ENCODE measurements at regions not wholly inside any gene's neighbourhood (a gene's known extent, or its start where the extent isn't known, plus 50 kb on each side); places are given as distances from the start of the nearest gene placed in this dataset.

DNA sequence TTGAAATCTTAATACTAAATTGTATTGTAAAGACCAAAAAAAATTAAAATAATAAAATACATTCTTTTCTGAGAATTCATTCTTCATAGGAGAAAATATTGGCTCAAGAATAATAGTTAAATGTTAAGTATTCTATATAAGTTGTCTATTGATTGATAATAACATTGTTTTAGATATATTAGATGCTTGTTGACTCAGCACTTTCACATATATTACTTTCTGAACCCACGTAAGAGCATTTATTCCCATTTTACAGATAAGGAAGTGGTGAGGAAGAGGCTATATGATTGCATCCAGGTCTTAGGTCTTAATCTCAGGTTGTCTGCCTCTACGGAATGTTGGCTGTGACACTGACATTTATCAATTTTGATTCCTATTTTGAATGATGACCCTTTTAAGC is 898.8 kb downstream of the TTLL7 start:
- no peak for TF ChIP-seq POLR2AphosphoS5 (IDR thresholded peaks at IDR 0.05; ENCODE audit: low read length)
- TF ChIP-seq, protein P1, sequence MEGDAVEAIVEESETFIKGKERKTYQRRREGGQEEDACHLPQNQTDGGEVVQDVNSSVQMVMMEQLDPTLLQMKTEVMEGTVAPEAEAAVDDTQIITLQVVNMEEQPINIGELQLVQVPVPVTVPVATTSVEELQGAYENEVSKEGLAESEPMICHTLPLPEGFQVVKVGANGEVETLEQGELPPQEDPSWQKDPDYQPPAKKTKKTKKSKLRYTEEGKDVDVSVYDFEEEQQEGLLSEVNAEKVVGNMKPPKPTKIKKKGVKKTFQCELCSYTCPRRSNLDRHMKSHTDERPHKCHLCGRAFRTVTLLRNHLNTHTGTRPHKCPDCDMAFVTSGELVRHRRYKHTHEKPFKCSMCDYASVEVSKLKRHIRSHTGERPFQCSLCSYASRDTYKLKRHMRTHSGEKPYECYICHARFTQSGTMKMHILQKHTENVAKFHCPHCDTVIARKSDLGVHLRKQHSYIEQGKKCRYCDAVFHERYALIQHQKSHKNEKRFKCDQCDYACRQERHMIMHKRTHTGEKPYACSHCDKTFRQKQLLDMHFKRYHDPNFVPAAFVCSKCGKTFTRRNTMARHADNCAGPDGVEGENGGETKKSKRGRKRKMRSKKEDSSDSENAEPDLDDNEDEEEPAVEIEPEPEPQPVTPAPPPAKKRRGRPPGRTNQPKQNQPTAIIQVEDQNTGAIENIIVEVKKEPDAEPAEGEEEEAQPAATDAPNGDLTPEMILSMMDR (IDR thresholded peaks at IDR 0.05 in 2 of 3, conservative IDR thresholded peaks at IDR 0.05 in 1 of 3; ENCODE audit: control insufficient read depth in 2 of 3, extremely low read depth in 1 of 3, insufficient read depth in 1 of 3, low read depth in 3 of 3, low read length in 3 of 3) = no peak
- no peak for TF ChIP-seq SMC3 (IDR thresholded peaks at IDR 0.05; ENCODE audit: borderline replicate concordance, low read length)
- TF ChIP-seq NFIC (IDR thresholded peaks at IDR 0.05; ENCODE audit: low read depth, low read length) = no peak
- no peak for TF ChIP-seq POLR2A (IDR thresholded peaks at IDR 0.05; ENCODE audit: low read depth, low read length)
- no peak for TF ChIP-seq EGR1 (IDR thresholded peaks at IDR 0.05; ENCODE audit: borderline replicate concordance in 1 of 2, low read depth in 2 of 2, low read length in 2 of 2)
- no peak for TF ChIP-seq BHLHE40 (IDR thresholded peaks at IDR 0.05; ENCODE audit: borderline replicate concordance in 1 of 2, low read depth in 2 of 2, low read length in 1 of 2)
- no peak for TF ChIP-seq SMARCA5 (IDR thresholded peaks at IDR 0.05)
- TF ChIP-seq BMI1 (IDR thresholded peaks at IDR 0.05; ENCODE audit: borderline replicate concordance) = no peak
- TF ChIP-seq ZNF274 (IDR thresholded peaks at IDR 0.05; ENCODE audit: insufficient read depth, insufficient read length) = no peak
- TF ChIP-seq SRF (IDR thresholded peaks at IDR 0.05; ENCODE audit: low read depth in 2 of 2, low read length in 2 of 2) = no peak
